MCF 10A (cell line): ENCODE measurements at regions not wholly inside any gene's neighbourhood (a gene's known extent, or its start where the extent isn't known, plus 50 kb on each side); places are given as distances from the start of the nearest gene placed in this dataset.

Experiments used
- BruUV-seq: library from RNA; stranded (reverse); fragments of 400-500 nt; replicated peaks from 2 replicates; lab custom pipeline; 2021; lab: Mats Ljungman, UMichigan
- CTCF ChIA-PET: fragments of 300-600 bp; sonication (Branson Sonifier 250); formaldehyde crosslinking; extraction: SDS; loops from one replicate; lab custom pipeline; 2021; ENCODE audit warnings: antibody characterized with exemption, inconsistent platforms; lab: Yijun Ruan, JAX
- POLR2A ChIA-PET: fragments of 300-600, 350-650 bp; sonication (Branson Sonifier 250); formaldehyde crosslinking; extraction: SDS; loops from one replicate; lab custom pipeline; 2020; ENCODE audit warnings: antibody characterized with exemption, inconsistent platforms; lab: Yijun Ruan, JAX
- DNase-seq: peaks from one replicate; pipeline ENCODE4 v3.0.0-alpha.2; 2018; ENCODE audit not compliant: unreplicated experiment
- H3K27ac Mint-ChIP-seq: one replicate; pipeline ENCODE4 v1.8.0; 2022; ENCODE audit warnings: mild to moderate bottlenecking, low read depth, mixed read lengths; ENCODE audit not compliant: unreplicated experiment
- H3K27me3 Mint-ChIP-seq: one replicate; pipeline ENCODE4 v1.8.0; 2022; ENCODE audit warnings: mixed read lengths; ENCODE audit not compliant: insufficient read depth, unreplicated experiment
- H3K36me3 Mint-ChIP-seq: one replicate; pipeline ENCODE4 v1.8.0; 2022; ENCODE audit warnings: mild to moderate bottlenecking, moderate library complexity, mixed read lengths; ENCODE audit not compliant: insufficient read depth, unreplicated experiment
- H3K4me1 Mint-ChIP-seq: one replicate; pipeline ENCODE4 v1.8.0; 2022; ENCODE audit warnings: mixed read lengths; ENCODE audit not compliant: insufficient read depth, unreplicated experiment
- H3K4me3 Mint-ChIP-seq: one replicate; pipeline ENCODE4 v1.8.0; 2022; ENCODE audit warnings: mild to moderate bottlenecking, moderate library complexity, mixed read lengths; ENCODE audit not compliant: unreplicated experiment
- H3K9me3 Mint-ChIP-seq: one replicate; pipeline ENCODE4 v1.8.0; 2022; ENCODE audit warnings: mixed read lengths; ENCODE audit not compliant: unreplicated experiment
- CTCF ChIP-seq: fragments of 200-600 bp; IDR thresholded peaks from one replicate; pipeline ENCODE4 v1.8.0; 2022; ENCODE audit warnings: antibody characterized with exemption, mild to moderate bottlenecking; ENCODE audit not compliant: unreplicated experiment
- intact Hi-C: fragments of 100-400 bp; cut with micrococcal nuclease; formaldehyde crosslinking; loops from 2 replicates; pipeline ENCODE4 v1.14.1; 2022

GRCh38 chr6:151671195-151671594 lies 136.3 kb upstream of the ESR1 start:
- Mint-ChIP-seq H3K4me1 (peaks cover 16% of the 10 kb centered on the region), H3K27me3 (no peaks in the 10 kb centered on the region), H3K27ac (no peak overlapping the region), H3K9me3 (no peaks in the 10 kb centered on the region), H3K4me3 (no peak overlapping the region), H3K36me3 (no peaks in the 10 kb centered on the region)
- no peak for TF ChIP-seq CTCF
- intact Hi-C loops, result no loop called here
- POLR2A ChIA-PET, result no interaction called here
- CTCF ChIA-PET, result no interaction called here
- DNase-seq, result no peak
- BruUV-seq, result no TSS peak

DNA sequence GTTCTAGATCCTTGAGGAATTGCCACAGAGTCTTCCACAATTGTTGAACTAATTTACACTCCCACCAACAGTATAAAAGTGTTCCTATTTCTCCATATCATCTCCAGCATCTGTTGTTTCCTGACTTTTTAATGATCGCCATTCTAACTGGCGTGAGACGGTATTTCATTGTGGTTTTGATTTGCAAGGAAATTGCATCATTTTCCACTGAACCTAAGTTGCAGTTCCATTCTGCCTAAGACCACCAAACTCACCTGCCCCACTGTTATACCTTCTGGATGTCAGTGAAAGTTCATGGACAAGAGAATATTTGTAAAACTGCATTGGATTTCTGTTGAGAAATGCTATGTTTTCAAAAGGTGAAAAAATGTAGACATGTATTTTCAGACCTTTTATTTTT lies 132.9 kb upstream of the ESR1 start:
- H3K27me3 Mint-ChIP-seq, result no peaks in the 10 kb centered on the region
- no peak overlapping the region for H3K27ac Mint-ChIP-seq
- TF ChIP-seq CTCF, result no peak
- H3K4me3 Mint-ChIP-seq, result no peak overlapping the region
- no peaks in the 10 kb centered on the region for H3K36me3 Mint-ChIP-seq
- ChIA-PET POLR2A (no interaction called here), CTCF (interaction anchor here (0.7 to 1.9 kb wide), 9 partner anchors 9 to 613 kb away, joined by 3 to 13 read pairs (median 4); no protein-coding TSS in a partner anchor)
- no peak for DNase-seq
- H3K4me1 Mint-ChIP-seq, result peaks cover 4% of the 10 kb centered on the region
- intact Hi-C loops, result no loop called here
- no peaks in the 10 kb centered on the region for H3K9me3 Mint-ChIP-seq
- BruUV-seq, result no TSS peak

- POLR2A ChIA-PET, result interaction anchor here (0.7 kb wide), 1 partner anchor 10 kb away, joined by 3 read pairs; no protein-coding TSS in a partner anchor
- CTCF ChIA-PET, result interaction anchor here (0.6 to 2.2 kb wide), 10 partner anchors 11 to 598 kb away, joined by 3 to 13 read pairs (median 4); no protein-coding TSS in a partner anchor
- H3K4me3 Mint-ChIP-seq, result no peak overlapping the region
Observed at GRCh38 chr6:151675746-151676459, 131.6 kb upstream of the ESR1 start.

More at GRCh38 chr6:151675746-151676459, 131.6 kb upstream of the ESR1 start:
- peak; percentile 71 for DNase-seq
- no peak overlapping the region for H3K27ac Mint-ChIP-seq
- no peaks in the 10 kb centered on the region for H3K36me3 Mint-ChIP-seq
- no peaks in the 10 kb centered on the region for H3K27me3 Mint-ChIP-seq
- BruUV-seq, result no TSS peak
- peak; percentile 89 for TF ChIP-seq CTCF
- H3K9me3 Mint-ChIP-seq, result no peaks in the 10 kb centered on the region
- no peaks in the 10 kb centered on the region for H3K4me1 Mint-ChIP-seq
- intact Hi-C loops, result loop anchor here (1.0 kb wide), 3 partner anchors 88 to 592 kb away; no protein-coding TSS in a partner anchor
